Endothelial cell (in vitro differentiated cells): ENCODE measurements at regions not wholly inside any gene's neighbourhood (a gene's known extent, or its start where the extent isn't known, plus 50 kb on each side); places are given as distances from the start of the nearest gene placed in this dataset.

ENCODE experiments used
- DNase-seq: peaks from one replicate; pipeline ENCODE4 v3.0.0; 2021; ENCODE audit warnings: low spot score
- H3K27ac Mint-ChIP-seq: one replicate; pipeline ENCODE4 v1.8.0; 2021; ENCODE audit warnings: mixed read lengths, inconsistent platforms; ENCODE audit not compliant: unreplicated experiment
- H3K27me3 Mint-ChIP-seq: one replicate; pipeline ENCODE4 v1.8.0; 2021; ENCODE audit warnings: mild to moderate bottlenecking, moderate library complexity, mixed read lengths, inconsistent platforms; ENCODE audit not compliant: unreplicated experiment
- H3K36me3 Mint-ChIP-seq: one replicate; pipeline ENCODE4 v1.8.0; 2021; ENCODE audit warnings: mild to moderate bottlenecking, low read depth, mixed read lengths, inconsistent platforms; ENCODE audit not compliant: unreplicated experiment
- H3K4me1 Mint-ChIP-seq: one replicate; pipeline ENCODE4 v1.8.0; 2021; ENCODE audit warnings: mild to moderate bottlenecking, mixed read lengths, inconsistent platforms; ENCODE audit not compliant: unreplicated experiment
- H3K4me3 Mint-ChIP-seq: one replicate; pipeline ENCODE4 v1.8.0; 2021; ENCODE audit warnings: mild to moderate bottlenecking, mixed read lengths, inconsistent platforms; ENCODE audit not compliant: unreplicated experiment
- H3K9me3 Mint-ChIP-seq: one replicate; pipeline ENCODE4 v1.8.0; 2021; ENCODE audit warnings: mixed read lengths, inconsistent platforms; ENCODE audit not compliant: unreplicated experiment
- CTCF ChIP-seq: fragments of 200-600 bp; sonication (generic); IDR thresholded peaks from one replicate; pipeline ENCODE4 v1.5.0; 2021; ENCODE audit warnings: antibody characterized with exemption; ENCODE audit not compliant: unreplicated experiment

- no peak for DNase-seq
- TF ChIP-seq CTCF, result no peak
- no peaks in the 10 kb centered on the region for H3K9me3 Mint-ChIP-seq
- H3K27me3 Mint-ChIP-seq, result no peaks in the 10 kb centered on the region
- no peaks in the 10 kb centered on the region for H3K36me3 Mint-ChIP-seq
- no peak overlapping the region for H3K4me3 Mint-ChIP-seq
- no peaks in the 10 kb centered on the region for H3K4me1 Mint-ChIP-seq
- no peak overlapping the region for H3K27ac Mint-ChIP-seq
These were observed 1221.5 kb upstream of the ALCAM start for GRCh38 chr3:104145164-104145563.

GRCh38 chr3:104149154-104149553, 1217.6 kb upstream of the ALCAM start:
- H3K36me3 Mint-ChIP-seq, result no peaks in the 10 kb centered on the region
- H3K27ac Mint-ChIP-seq, result no peak overlapping the region
- DNase-seq, result no peak
- H3K4me1 Mint-ChIP-seq, result no peaks in the 10 kb centered on the region
- no peaks in the 10 kb centered on the region for H3K9me3 Mint-ChIP-seq
- no peak for TF ChIP-seq CTCF
- no peaks in the 10 kb centered on the region for H3K27me3 Mint-ChIP-seq
- H3K4me3 Mint-ChIP-seq, result no peak overlapping the region

- no peaks in the 10 kb centered on the region for H3K4me1 Mint-ChIP-seq
- no peak for DNase-seq
- H3K27ac Mint-ChIP-seq, result no peak overlapping the region
- TF ChIP-seq CTCF, result no peak
- no peaks in the 10 kb centered on the region for H3K36me3 Mint-ChIP-seq
- no peak overlapping the region for H3K4me3 Mint-ChIP-seq
- H3K9me3 Mint-ChIP-seq, result no peaks in the 10 kb centered on the region
- H3K27me3 Mint-ChIP-seq, result no peaks in the 10 kb centered on the region
These were observed 1216.0 kb upstream of the ALCAM start for GRCh38 chr3:104150724-104151123.

- Mint-ChIP-seq H3K4me1 (peaks cover 6% of the 10 kb centered on the region), H3K27me3 (no peaks in the 10 kb centered on the region), H3K36me3 (no peaks in the 10 kb centered on the region), H3K27ac (no peak overlapping the region), H3K4me3 (no peak overlapping the region), H3K9me3 (no peaks in the 10 kb centered on the region)
- TF ChIP-seq CTCF, result no peak
- DNase-seq, result no peak
These were observed 1211.8 kb upstream of the ALCAM start for GRCh38 chr3:104154896-104155295.

GRCh38 chr3:104165866-104166265, 1200.8 kb upstream of the ALCAM start:
- DNase-seq, result no peak
- no peak for TF ChIP-seq CTCF
- no peak overlapping the region for H3K4me3 Mint-ChIP-seq
- no peaks in the 10 kb centered on the region for H3K27me3 Mint-ChIP-seq
- no peaks in the 10 kb centered on the region for H3K4me1 Mint-ChIP-seq
- no peak overlapping the region for H3K27ac Mint-ChIP-seq
- H3K9me3 Mint-ChIP-seq, result peaks cover 18% of the 10 kb centered on the region
- peaks cover 6% of the 10 kb centered on the region for H3K36me3 Mint-ChIP-seq
